SK-N-DZ (cell line): ENCODE measurements at regions not wholly inside any gene's neighbourhood (a gene's known extent, or its start where the extent isn't known, plus 50 kb on each side); places are given as distances from the start of the nearest gene placed in this dataset.

Experiments
- DNase-seq: peaks from one replicate; pipeline ENCODE4 v3.0.0-alpha.2; 2015; ENCODE audit warnings: low spot score

DNA sequence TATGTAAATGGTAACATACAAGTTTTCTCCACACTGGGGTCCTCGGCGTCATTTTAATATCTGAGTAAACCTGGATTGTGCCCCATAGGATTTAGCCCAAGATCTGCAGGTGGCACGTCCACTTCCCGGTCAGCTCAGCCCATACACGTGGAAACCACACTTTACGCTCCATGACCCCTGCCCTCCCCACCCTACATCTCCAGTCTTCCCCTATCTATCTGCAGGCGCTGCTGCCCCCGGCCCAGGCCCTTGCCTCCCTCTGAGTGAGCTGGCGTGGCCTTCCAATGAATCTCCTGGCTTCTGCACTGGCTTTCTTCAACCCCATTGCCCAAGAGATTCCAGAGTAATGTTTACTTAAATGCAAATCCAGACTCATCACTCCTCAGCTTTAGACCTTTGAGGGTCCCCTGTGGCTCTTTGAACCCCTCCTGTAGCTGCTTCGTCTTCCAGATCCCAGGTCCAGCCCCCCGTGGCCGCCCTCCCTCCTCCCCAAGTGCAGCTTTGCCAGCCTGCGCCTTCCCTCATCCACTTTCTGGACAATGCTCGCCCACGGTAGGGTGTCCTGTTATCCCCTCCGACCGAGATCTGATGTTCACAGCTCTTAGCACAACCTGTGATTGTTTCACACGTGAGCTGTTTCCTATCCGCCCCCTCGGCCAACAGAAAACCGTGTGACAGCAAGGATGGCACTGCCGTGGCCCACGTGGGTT is 421.4 kb upstream of the SALL3 start:
- DNase-seq, result no peak

DNA sequence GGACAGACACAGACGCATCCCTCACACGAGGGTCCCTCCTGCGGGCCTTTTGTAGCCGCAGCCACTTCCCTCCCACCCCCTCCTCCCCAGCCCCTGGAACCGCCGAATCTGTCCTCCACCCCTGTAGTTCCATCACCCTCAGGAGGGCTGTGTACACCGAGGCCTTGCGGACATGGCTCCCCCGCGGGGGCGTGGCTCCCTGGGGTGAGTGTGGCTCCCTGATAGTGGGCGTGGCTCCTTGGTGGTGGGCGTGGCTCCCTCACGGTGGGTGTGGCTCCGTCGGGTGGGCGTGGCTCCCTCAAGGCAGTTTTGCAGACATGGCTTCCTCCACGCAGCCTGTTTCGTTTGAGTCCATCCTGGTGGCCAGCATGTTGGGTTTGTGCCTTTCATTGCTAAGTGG is 420.7 kb upstream of the SALL3 start:
- no peak for DNase-seq

DNA sequence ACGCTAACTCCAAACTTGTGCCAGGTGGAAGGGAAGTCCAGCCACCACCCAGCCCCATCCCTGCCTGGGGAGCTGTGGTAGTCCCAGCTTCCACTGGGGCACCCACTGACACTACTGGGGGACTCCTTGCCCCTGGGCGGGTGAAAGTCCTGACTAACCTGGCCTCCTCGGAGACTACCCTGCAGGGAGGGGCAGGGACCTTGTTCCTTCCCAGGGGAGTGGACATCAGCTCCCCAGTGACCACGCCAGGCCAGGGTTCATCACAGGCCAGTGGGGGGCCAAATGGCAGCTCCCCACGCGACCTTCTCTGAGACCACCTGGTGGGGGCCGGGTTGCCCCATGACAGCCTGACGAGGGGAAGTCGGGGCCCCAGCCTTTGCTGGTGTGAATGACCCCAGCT is 420.0 kb upstream of the SALL3 start:
- no peak for DNase-seq

- DNase-seq, result no peak
These were observed 417.7 kb upstream of the SALL3 start for GRCh38 chr18:78561757-78562510.

DNA sequence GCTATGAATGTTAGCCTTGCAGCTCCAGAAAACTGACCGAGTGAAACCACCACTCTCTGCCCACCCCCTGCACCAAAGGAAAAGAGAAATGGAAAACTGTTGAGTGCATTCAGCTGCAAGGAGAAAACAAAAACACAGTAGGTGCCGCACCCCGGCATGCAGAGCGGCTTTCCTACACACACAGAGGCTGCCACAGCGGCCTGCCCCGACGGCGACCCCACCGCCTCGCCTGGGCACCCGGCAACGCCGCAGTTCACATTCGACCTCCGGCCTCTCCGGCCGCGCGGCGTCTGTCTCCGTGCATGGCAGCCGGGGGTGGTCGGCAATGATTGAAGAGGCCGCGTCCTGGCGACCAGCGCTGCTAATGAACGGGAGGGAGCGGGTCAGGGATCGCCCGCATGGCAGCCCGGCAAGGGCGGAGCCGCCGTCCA is 417.1 kb upstream of the SALL3 start:
- DNase-seq, result no peak

- DNase-seq, result no peak
These were observed 416.5 kb upstream of the SALL3 start for GRCh38 chr18:78563110-78563509.

DNA sequence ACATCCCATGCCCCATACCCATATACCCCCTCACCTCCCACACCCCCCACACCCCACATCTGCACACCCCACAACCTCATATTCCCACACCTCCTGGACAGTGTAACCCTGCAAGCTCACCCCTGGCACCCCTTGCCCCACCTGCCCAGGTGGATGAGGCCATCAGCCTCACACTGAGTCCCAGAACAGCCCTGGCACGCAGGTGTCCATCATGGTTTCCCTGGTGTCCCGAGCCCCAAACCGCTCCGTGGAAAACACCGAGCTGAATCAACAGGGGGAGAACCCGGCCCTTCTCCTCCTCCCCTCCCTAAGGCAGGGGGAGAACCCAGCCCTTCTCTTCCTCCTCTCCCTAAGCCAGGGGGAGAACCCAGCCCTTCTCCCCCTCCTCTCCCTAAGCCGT is 415.6 kb upstream of the SALL3 start:
- DNase-seq, result no peak

DNA sequence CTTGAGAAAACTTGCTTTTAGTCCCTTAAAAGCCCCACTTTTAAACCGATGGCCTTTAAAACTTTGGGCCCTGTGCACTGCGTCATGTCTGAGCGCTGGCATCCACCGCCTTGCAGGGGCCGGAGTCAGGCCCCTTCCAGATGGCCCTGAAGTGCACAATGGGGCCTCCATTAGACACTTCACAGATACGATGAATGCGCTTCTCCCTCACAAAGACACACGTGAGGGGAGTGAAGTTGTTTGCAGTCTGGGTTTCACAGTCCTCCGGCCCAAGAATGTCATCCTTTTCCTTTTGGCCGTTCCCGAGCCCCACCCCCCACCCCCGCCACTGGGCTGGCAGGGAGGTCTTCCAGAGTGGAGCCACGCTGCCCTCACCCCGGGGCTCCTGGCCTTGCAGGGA is 415.1 kb upstream of the SALL3 start:
- no peak for DNase-seq

- no peak for DNase-seq
These were observed 414.4 kb upstream of the SALL3 start for GRCh38 chr18:78565240-78565639.

DNA sequence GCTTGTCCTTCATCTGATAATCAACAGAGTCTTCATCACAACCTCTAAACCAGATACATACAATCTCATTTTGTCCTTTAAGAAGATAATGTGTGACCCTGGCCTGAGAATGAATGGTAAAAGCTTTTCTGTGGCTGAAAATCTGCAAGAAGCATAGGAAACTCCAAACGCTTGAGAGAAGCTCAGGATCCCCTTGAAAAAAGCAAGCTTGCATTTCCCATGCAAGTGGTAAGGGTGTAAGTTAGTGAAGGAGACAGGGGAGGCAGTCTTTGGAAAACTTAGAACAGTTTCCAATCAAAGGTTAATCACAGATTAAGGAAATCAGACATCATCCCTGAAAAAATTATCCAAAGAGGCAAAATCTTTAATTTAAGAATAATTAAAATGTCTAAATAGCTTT is 413.6 kb upstream of the SALL3 start:
- no peak for DNase-seq

GRCh38 chr18:78566720-78567119 is 412.9 kb upstream of the SALL3 start:
- no peak for DNase-seq

DNA sequence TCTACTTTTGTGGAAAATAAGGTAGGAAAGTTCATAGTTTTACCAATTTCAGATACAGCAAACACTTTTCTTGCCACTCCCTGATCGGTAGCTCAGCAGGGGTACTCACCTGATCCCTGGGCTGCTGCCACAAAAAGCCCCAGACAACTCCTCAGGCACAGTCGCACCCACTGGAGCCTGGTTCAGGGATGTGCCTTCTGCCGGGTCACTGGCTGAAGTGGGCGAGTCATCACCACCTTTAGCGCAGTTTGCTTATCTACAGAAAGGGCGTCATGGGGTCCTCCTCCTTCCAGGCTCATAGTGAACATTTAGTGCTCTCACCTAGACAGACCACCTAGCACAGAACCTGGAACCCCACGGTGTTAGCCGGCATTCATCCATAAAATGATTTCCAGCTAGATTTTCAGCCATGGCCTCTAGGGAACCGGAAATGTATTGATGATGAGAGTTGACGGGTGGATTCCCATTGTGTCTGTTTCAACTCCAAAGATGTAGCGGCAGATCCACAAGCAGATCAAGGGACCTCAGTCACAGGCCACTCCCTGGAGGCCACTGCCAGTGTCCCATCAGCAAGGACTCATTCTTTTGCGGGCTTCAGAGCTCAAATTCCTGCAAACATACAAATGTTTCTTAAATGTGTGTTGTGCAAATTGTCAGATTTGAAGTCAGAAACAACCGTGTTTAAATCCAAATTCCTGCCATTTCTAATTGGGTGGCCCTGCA is 408.4 kb upstream of the SALL3 start:
- no peak for DNase-seq

GRCh38 chr18:78571831-78572347 is 407.7 kb upstream of the SALL3 start:
- no peak for DNase-seq

DNA sequence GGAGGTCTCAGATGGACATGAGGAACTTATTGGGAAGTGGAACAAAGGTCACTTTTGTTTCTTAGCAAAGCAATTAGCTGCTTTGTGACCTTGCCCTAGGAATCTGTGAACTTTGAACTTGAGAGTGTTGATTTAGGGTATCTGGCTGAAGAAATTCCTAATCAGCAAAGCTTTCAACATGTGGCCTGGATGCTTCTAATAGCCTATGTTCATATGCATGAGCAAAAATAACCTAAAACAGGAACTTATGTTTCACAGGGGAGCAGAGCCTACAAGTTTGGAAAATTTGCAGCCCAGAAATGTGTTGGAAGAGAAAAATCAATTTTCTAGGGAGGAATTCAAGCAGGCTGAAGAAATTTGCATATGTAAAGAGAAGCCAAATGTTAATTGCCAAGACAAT is 405.8 kb upstream of the SALL3 start:
- DNase-seq, result no peak

DNA sequence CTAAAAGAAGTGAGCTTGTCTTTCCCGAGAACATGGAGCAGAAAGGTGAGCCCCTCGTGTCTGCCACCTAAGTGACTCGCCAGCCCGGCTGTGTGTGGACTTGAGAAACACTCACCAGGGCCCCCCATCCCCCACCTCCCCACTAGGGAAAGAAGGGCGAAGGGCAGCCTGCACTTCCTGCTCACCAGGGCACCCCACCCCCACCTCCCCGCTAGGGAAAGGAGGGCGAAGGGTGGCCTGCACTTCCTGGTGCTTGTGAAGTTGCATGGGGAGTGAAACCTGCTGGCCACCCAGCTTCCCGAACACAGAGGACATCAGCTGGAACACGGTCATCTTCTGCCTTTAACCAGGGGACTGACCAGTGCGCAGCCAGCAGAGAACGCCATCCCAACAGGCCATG is 402.7 kb upstream of the SALL3 start:
- no peak for DNase-seq

- no peak for DNase-seq
These were observed 400.2 kb upstream of the SALL3 start for GRCh38 chr18:78579449-78579848.

DNA sequence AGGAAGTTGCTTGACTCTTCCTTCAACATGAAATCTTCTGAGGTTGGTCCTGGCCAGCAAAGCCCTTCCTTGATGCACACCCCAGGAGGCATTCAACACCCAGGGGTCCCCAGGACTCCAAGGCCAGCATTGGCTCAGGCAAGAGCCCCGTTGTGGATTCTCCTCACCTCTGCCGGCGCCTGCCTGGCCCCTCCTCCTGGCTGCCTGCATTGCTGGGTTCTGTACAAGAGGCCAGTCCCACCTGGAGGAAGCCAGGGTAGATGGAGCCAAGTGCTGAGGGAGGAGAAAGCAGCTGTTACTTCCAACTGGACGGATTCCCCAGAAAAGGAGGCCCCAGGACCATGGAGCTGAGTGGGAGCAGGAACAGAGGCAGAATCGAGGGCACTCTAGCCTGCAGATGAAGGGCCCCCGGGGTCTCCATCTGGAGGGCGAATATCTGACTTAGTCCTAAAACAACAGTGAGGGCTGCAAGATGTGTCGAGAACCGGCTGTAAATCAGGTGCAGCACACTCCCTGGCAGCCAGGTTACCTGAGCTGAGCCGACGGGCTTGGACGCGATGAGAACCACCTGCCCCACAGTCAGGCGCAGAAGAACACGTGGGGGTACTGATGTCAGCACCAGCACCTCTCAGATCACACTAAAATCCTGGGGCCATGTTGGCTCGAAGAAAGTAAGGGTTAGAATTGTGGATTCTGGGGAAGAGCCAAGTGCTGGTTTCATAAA is 399.6 kb upstream of the SALL3 start:
- DNase-seq, result no peak

DNA sequence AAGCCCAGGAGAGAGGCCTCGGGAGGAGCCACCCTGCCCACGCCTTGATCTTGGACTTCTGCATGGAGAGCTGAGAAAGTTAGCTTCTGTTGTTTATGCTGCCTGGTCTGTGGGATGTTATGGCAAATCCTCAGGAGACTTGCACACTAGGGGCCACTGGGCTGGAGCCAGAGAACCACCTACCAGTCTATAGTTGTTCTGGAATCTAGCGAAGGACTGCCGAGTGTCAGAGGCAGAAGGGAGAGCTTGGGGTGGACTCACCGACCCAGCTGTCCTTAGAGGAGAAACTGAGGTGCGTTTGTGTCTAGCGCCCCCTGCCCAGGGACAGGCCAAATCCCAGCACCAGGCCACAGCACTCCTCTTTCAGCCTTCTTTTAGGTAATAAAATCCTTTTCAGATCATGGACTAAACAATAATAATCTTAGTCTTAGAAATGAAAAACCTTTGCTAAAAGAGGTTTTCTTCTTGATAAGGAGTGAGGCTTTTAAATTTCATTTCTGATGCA is 398.7 kb upstream of the SALL3 start:
- DNase-seq, result no peak

DNA sequence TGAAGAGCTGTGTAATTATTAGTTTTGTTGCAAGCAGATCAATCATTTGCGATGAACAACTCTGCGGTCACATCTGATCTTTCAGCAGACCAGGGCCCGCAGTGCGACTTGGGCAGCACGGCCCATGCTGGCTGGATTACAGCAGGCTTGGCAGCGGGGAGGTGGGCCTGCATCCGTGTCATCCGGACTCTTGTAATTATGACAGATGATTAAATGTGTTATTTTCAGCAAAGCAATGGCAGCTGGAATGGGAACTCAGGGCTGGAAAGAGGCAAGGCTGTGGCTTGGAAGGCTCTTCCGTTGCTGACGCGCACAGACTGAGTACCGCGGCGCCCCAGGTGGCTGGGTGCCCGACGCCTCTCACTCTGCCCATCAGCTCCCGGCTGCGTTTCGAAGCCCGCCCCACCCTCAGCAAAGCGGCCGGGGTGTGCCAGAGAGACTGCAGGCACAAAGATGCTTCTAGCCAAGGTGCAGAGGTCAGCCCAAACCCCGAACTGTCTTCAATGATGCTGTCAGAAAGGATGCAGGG is 397.4 kb upstream of the SALL3 start:
- no peak for DNase-seq

DNA sequence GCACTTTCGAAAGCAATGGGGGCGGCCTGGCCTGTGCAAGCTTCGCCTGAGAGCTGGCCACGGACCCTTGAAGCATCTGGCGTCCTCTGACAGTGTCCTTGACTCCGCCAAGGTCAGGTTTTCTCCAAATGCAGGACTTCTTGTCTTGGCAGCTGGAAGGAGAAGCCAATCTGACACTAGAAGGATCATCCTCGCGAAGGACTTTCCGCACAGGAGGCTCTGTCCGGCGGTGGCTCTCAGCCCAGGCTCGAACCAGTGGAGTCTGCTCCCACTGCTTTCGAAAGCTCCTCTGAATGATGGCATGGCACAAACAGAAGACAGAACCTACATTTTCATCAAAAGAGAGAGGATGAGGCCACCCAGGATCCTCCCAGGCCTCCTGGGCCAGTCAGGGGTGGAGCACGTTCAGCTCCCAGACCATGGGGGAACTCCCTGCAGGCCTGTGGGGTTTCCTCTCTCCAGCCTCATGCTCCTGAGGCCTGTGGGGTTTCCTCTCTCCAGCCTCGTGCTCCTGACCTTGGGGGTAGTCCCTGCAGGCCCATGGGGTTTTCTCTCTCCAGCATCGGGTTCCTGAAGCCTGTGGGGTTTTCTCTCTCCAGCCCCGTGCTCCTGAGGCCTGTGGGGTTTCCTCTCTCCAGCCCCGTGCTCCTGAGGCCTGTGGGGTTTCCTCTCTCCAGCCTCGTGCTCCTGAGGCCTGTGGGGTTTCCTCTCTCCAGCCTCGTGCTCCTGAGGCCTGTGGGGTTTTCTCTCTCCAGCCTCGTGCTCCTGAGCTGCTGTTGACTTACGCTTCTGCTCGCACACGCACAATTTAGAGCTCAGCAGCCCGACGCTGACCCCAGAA is 396.5 kb upstream of the SALL3 start:
- no peak for DNase-seq
